CD4-positive, alpha-beta T cell (primary cell): ENCODE measurements at regions not wholly inside any gene's neighbourhood (a gene's known extent, or its start where the extent isn't known, plus 50 kb on each side); places are given as distances from the start of the nearest gene placed in this dataset.

Experiments
- ATAC-seq: fragments of 200-7000 bp; cut with Tn5 transposase; one replicate; pipeline ENCODE4 v1.10.0; 2022; ENCODE audit warnings: mild to moderate bottlenecking; ENCODE audit not compliant: poor library complexity
- CTCF ChIA-PET: fragments of 350-600 bp; sonication (Branson Sonifier 250); formaldehyde crosslinking; loops from one replicate; lab custom pipeline; 2021; ENCODE audit warnings: antibody characterized with exemption, inconsistent platforms; lab: Charles Lee
- POLR2A ChIA-PET: fragments of 350-600 bp; sonication (Branson Sonifier 250); formaldehyde crosslinking; loops from one replicate; lab custom pipeline; 2021; ENCODE audit warnings: antibody characterized with exemption, inconsistent platforms; lab: Charles Lee
- DNase-seq, 14 experiments: peaks; one replicate each; pipeline ENCODE4 v3.0.0-alpha.2; 2013 to 2020; ENCODE audit warnings: mixed read lengths in 2 of 14
- H3K27ac ChIP-seq, 2 donors: one replicate each; pipeline versions ENCODE4 v1.5.1 to v1.7.0; 2013; ENCODE audit warnings: low read length in 2 of 2, low read depth in 1 of 2, mild to moderate bottlenecking in 1 of 2
- H3K27me3 ChIP-seq, 2 experiments: 1 replicate in 1 of 2; 2 replicates in 1 of 2; pipeline versions ENCODE4 v1.6.1 to v1.7.0; 2013; ENCODE audit warnings: low read length in 2 of 2, control low read depth in 1 of 2, mild to moderate bottlenecking in 1 of 2, moderate library complexity in 1 of 2; ENCODE audit not compliant: insufficient read depth in 2 of 2, control insufficient read depth in 1 of 2
- H3K36me3 ChIP-seq: one replicate; pipeline ENCODE4 v1.6.1; 2013; ENCODE audit warnings: low read length, control low read depth; ENCODE audit not compliant: insufficient read depth
- H3K4me1 ChIP-seq: one replicate; pipeline ENCODE4 v1.6.1; 2013; ENCODE audit warnings: low read length, control low read depth; ENCODE audit not compliant: insufficient read depth
- H3K4me3 ChIP-seq: one replicate; pipeline ENCODE4 v1.5.1; 2013; ENCODE audit warnings: mild to moderate bottlenecking, low read length, moderate library complexity
- H3K9me3 ChIP-seq, 2 experiments: 1 replicate in 1 of 2; 2 replicates in 1 of 2; pipeline versions ENCODE4 v1.6.1 to v1.7.0; 2013; ENCODE audit warnings: low read length in 2 of 2, mild to moderate bottlenecking in 2 of 2, control low read depth in 1 of 2, moderate library complexity in 1 of 2; ENCODE audit not compliant: control insufficient read depth in 1 of 2, insufficient read depth in 1 of 2
- H3K27ac Mint-ChIP-seq: one replicate; pipeline ENCODE4 v1.8.0; 2020; ENCODE audit warnings: mixed read lengths
- H3K27me3 Mint-ChIP-seq: one replicate; pipeline ENCODE4 v1.8.0; 2021; ENCODE audit warnings: mixed read lengths
- H3K36me3 Mint-ChIP-seq: one replicate; pipeline ENCODE4 v1.8.0; 2021; ENCODE audit warnings: low read depth, mixed read lengths
- H3K4me1 Mint-ChIP-seq: one replicate; pipeline ENCODE4 v1.8.0; 2021; ENCODE audit warnings: low read depth, mixed read lengths
- H3K4me3 Mint-ChIP-seq: one replicate; pipeline ENCODE4 v1.8.0; 2020; ENCODE audit warnings: mild to moderate bottlenecking, mixed read lengths
- H3K9me3 Mint-ChIP-seq: one replicate; pipeline ENCODE4 v1.8.0; 2020; ENCODE audit warnings: mixed read lengths
- intact Hi-C, 2 experiments: fragments of 100-400 bp; cut with DNase I in 1 of 2; cut with micrococcal nuclease in 1 of 2; formaldehyde crosslinking; loops; one replicate each; pipeline versions ENCODE4 v1.15.1 to v1.9.0; 2023 to 2025; cut with DNase I, micrococcal nuclease
- TF ChIP-seq, protein P1 (sequence below): fragments of 200-600 bp; IDR thresholded peaks from one replicate; pipeline ENCODE4 v1.8.0; 2022; ENCODE audit warnings: antibody characterized with exemption, mild to moderate bottlenecking

GRCh38 chr19:32254509-32254890 lies 90.9 kb upstream of the ZNF507 start:
- no peak overlapping the region for H3K4me3 ChIP-seq
- no peak overlapping the region for H3K4me3 Mint-ChIP-seq
- ChIA-PET CTCF (no interaction called here), POLR2A (no interaction called here)
- H3K27me3 Mint-ChIP-seq, result peaks cover 14% of the 10 kb centered on the region
- peaks cover 2% of the 10 kb centered on the region for H3K9me3 Mint-ChIP-seq
- ATAC-seq, result no peak
- H3K27me3 ChIP-seq, result peaks cover 0 to 3% of the 10 kb centered on the region in 2 experiments
- no peaks in the 10 kb centered on the region for H3K4me1 Mint-ChIP-seq
- H3K27ac Mint-ChIP-seq, result no peak overlapping the region
- no peak for DNase-seq
- no peaks in the 10 kb centered on the region for H3K36me3 ChIP-seq
- H3K4me1 ChIP-seq, result no peaks in the 10 kb centered on the region
- TF ChIP-seq, protein P1, sequence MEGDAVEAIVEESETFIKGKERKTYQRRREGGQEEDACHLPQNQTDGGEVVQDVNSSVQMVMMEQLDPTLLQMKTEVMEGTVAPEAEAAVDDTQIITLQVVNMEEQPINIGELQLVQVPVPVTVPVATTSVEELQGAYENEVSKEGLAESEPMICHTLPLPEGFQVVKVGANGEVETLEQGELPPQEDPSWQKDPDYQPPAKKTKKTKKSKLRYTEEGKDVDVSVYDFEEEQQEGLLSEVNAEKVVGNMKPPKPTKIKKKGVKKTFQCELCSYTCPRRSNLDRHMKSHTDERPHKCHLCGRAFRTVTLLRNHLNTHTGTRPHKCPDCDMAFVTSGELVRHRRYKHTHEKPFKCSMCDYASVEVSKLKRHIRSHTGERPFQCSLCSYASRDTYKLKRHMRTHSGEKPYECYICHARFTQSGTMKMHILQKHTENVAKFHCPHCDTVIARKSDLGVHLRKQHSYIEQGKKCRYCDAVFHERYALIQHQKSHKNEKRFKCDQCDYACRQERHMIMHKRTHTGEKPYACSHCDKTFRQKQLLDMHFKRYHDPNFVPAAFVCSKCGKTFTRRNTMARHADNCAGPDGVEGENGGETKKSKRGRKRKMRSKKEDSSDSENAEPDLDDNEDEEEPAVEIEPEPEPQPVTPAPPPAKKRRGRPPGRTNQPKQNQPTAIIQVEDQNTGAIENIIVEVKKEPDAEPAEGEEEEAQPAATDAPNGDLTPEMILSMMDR, result no peak
- H3K36me3 Mint-ChIP-seq, result no peaks in the 10 kb centered on the region
- intact Hi-C loops, result no loop called here
- no peak overlapping the region for H3K27ac ChIP-seq
- peaks cover 0 to 10% of the 10 kb centered on the region in 2 experiments for H3K9me3 ChIP-seq

DNA sequence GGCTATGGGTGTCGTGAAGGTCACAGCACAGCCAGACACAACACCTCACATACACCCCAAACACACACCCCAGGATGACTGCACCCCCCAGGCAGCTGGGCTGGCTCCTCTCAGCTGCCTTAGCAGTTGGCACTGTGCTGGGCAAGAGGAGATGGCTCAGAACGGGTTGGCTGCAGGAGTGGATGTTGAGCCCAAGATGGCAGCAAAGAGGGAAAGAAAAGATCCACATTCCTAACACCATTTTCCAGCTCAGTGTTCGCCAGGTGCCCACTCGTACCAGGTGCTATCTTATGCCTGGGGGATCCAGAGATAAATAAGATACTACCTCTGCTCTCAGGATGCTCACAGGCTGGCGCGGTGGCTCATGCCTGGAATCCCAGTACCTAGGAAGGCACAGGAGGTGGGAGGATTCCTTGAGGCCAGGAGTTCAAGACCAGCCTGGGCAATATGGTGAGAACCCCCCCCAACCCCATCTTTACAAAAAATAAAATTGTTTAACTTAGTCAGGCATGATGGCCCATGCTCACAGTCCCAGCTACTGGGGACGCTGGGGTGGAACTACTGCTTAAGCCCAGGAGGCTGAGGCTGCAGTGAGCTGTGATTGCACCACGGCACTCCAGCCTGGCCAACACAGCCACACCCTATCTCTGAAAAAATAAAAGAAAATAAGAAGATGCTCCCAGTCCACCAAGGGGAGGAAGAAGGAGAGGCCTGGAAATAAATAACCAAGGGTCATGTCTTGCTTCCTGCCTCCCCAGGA lies 89.7 kb upstream of the ZNF507 start:
- no peak for DNase-seq
- Histone ChIP-seq H3K4me3 (no peak overlapping the region), H3K9me3 (peaks cover 0 to 10% of the 10 kb centered on the region in 2 experiments), H3K4me1 (no peaks in the 10 kb centered on the region), H3K27me3 (peaks cover 0 to 3% of the 10 kb centered on the region in 2 experiments), H3K27ac (no peak overlapping the region), H3K36me3 (no peaks in the 10 kb centered on the region)
- no peak for ATAC-seq
- no peak overlapping the region for H3K27ac Mint-ChIP-seq
- H3K36me3 Mint-ChIP-seq, result no peaks in the 10 kb centered on the region
- POLR2A ChIA-PET, result no interaction called here
- TF ChIP-seq, protein P1, result no peak
- CTCF ChIA-PET, result no interaction called here
- no peaks in the 10 kb centered on the region for H3K4me1 Mint-ChIP-seq
- intact Hi-C loops, result no loop called here
- no peak overlapping the region for H3K4me3 Mint-ChIP-seq
- peaks cover 14% of the 10 kb centered on the region for H3K27me3 Mint-ChIP-seq
- H3K9me3 Mint-ChIP-seq, result peaks cover 4% of the 10 kb centered on the region

DNA sequence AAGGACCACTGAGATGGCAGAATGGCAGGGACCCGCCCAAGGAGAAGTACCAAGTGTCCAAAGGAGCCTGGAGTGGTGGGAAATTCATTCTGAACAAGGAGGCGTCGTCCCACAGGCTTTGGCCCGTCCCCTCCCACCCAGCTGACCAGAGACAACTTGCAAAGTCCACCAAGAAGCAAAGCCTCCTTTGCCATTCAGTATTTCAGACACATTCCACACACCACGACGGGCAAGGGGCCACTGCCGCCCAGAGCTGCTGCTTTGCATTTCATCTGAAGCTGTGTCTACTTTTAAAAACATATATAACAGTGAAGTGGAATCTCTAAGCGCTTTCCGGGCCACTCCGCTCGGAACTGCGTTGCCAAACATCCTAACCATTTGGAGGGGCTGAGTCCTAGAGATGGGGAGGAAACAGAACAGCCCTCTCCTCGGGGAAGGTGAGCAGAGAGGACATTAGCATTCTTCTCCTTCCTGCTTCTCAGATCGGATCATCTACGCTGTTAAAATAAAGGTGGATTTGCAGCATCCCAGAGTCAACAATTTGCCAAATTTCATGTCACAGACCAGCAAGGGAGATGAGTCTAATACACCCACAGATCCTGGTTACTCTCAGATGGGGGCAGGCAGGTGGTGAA lies 89.0 kb upstream of the ZNF507 start:
- DNase-seq (no peak), ATAC-seq (no peak)
- Histone ChIP-seq H3K27ac (no peak overlapping the region), H3K4me3 (no peak overlapping the region), H3K9me3 (peaks cover 0 to 8% of the 10 kb centered on the region in 2 experiments), H3K27me3 (peaks cover 0 to 3% of the 10 kb centered on the region in 2 experiments), H3K4me1 (no peaks in the 10 kb centered on the region), H3K36me3 (no peaks in the 10 kb centered on the region)
- ChIA-PET CTCF (no interaction called here), POLR2A (no interaction called here)
- Mint-ChIP-seq H3K27ac (no peak overlapping the region), H3K27me3 (peaks cover 14% of the 10 kb centered on the region), H3K4me1 (no peaks in the 10 kb centered on the region), H3K9me3 (peaks cover 4% of the 10 kb centered on the region), H3K4me3 (no peak overlapping the region), H3K36me3 (no peaks in the 10 kb centered on the region)
- TF ChIP-seq, protein P1, result no peak
- intact Hi-C loops, result no loop called here
